ENCODE measurements at regions not wholly inside any gene's neighbourhood (a gene's known extent, or its start where the extent isn't known, plus 50 kb on each side); places are given as distances from the start of the nearest gene placed in this dataset.

DNA sequence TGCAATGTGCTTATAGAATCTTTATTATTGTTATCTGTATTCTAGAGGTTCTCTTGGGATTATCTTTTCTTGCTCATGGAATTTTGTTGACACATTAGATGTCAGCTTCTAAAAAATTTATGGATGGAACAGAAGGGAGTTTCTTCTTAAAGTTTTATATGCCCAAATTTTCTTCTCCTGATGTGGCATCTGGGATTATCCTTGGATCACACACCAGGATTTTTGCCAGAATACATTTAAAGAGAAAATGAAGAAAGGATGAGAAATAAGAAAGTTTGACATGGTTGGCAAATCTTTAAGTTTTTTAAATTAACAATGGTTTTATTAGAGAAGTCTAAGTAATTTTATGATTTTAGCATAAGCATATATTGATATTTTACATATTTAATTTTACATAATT, 706.7 kb upstream of the TMEFF2 start (continued):
- TF ChIP-seq CHD7 (IDR thresholded peaks at IDR 0.05; ENCODE audit: insufficient replicate concordance, low read length) (no peak), BCL11A (IDR thresholded peaks at IDR 0.05; ENCODE audit: low read depth in 2 of 2, low read length in 2 of 2) (no peak), CEBPB (IDR thresholded peaks at IDR 0.05; ENCODE audit: low read depth, low read length) (no peak), CHD1 (IDR thresholded peaks at IDR 0.05; ENCODE audit: low read depth, low read length) (no peak), KDM1A (IDR thresholded peaks at IDR 0.05; ENCODE audit: borderline replicate concordance, low read length) (no peak), CHD2 (IDR thresholded peaks at IDR 0.05; ENCODE audit: low read length) (no peak), YY1 (IDR thresholded peaks at IDR 0.05; ENCODE audit: low read depth, low read length) (no peak), SUZ12 (IDR thresholded peaks at IDR 0.05; ENCODE audit: low read length) (no peak), PHF8 (conservative IDR thresholded peaks at IDR 0.05; ENCODE audit: low read depth, low read length) (no peak), RBBP5 (IDR thresholded peaks at IDR 0.05; ENCODE audit: borderline replicate concordance, low read depth, low read length) (no peak), JUN (IDR thresholded peaks at IDR 0.05; ENCODE audit: low read depth, low read length) (no peak), POU5F1 (IDR thresholded peaks at IDR 0.05; ENCODE audit: low read depth, low read length) (no peak), CBX8 (IDR thresholded peaks at IDR 0.05; ENCODE audit: borderline replicate concordance, low read depth, low read length) (no peak), BACH1 (IDR thresholded peaks at IDR 0.05; ENCODE audit: low read length) (no peak)
